Renal cortex interstitium (tissue), 11 donors: ENCODE measurements at regions not wholly inside any gene's neighbourhood (a gene's known extent, or its start where the extent isn't known, plus 50 kb on each side); places are given as distances from the start of the nearest gene placed in this dataset.
"Not testable (repeated sequence)": the region's sequence is repeated elsewhere in the genome, so short reads cannot be mapped to it uniquely, and the experiment has no call there.

Experiments used
- DNase-seq, 11 donors: peaks; one replicate each; pipeline ENCODE4 v3.0.0-alpha.2; 2013; ENCODE audit warnings: low read depth in 9 of 11, low spot score in 4 of 11; ENCODE audit errors: extremely low read depth in 1 of 11

DNA sequence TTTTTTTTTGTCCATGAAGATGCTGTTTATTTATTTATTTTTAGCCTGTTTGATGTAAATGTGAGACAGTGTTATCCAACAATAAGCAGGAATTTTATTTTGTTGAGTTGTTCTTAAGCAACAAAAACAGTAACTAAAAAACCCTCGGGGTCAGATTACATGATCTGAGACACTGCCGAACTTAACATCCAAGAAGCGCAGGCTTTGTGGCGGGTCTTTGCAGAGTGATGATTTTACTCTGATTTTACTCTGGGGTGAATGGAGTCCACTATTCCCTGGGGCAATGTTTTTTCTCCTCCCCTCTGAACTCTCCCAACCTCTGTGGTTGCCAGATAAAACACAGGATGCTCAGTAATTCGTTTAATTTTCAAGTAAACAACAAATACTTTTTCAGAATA lies 450.1 kb upstream of the B3GAT1 start:
- peak in 1 of 11 donors; percentile 7 for DNase-seq

- no peak for DNase-seq
Observed at GRCh38 chr11:134861490-134862104, 449.6 kb upstream of the B3GAT1 start.

DNA sequence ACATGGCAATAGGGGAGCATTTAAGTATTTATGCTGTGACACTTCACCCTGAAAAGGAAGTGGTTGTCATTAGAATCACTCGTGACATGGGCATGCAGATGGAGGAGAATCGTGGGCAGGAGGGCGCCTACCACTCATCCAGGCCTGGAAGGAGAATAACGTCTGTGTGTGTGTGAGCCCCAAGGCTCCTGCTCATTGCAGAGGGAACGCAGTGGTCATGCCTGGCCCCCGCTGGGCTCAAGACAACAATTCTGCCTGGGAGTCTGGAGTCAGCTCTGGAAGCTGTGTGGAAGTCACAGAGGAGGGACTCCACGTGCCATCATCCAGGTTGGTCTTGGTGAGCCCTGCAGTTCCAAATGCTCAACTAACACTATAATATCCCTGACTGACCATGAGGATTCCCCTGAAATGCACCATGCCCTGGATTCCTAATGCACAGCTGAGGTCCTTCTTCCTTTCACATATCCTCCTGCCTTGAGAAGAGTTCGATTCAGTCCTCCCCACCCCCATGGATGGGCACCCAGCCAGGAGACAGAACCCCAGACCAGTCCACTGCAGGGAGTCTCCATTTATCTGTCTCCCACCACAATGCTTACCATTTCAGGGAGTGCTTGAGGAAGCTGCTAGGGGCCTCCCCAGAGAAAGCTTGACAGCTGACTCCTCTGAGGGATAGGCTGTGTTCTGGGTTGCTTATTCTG lies 446.9 kb upstream of the B3GAT1 start:
- DNase-seq = no peak

- DNase-seq = no peak
Observed at GRCh38 chr11:134857035-134857434, 445.0 kb upstream of the B3GAT1 start.

GRCh38 chr11:134856056-134856971 lies 444.3 kb upstream of the B3GAT1 start:
- DNase-seq = no peak

DNA sequence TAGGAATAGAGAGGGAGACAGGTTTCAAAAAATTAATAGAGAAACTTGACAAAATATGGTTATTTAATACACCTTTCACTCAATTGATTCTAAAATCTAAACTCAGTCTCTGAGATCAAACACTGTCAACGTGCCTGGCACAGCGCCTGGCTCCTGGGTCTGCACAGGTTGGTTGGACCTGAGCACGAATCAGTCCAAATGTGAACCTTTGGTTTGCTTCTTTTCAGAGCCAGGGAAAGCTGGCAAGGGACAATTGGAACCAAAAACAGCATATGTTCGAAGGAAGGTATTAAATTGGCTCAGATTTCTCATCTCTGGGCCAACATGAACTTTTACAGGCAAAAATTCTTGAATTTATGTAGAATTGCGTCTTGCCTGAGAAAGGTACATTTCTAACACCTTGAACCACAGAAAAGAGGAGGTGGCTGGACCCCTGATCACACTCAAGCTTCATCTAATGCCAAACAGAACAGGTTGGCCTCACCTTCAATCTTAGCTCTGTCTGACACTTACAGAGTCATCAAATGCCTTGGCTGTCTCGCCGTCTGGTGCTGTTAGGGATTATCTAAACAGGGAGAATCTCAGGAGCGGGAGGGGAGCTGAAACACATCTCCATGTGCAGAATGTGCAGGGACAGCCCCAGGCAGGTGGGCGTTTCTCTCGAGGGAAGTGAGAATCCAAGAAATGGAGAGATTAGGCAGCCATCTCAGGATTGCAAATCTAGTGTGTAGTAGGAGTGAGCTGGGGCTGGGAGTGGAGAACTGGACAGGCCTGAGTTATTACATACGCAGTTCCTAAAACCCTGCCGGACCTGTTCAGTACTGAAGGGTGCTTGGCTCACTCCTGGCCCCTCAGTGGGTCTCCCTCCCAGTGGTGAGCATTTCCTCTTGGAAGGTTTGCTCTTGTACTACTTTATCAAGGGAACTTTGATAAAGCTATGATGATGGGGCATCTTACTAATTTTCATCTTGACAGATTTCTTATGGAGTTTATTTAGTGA lies 442.2 kb upstream of the B3GAT1 start:
- no peak for DNase-seq

DNA sequence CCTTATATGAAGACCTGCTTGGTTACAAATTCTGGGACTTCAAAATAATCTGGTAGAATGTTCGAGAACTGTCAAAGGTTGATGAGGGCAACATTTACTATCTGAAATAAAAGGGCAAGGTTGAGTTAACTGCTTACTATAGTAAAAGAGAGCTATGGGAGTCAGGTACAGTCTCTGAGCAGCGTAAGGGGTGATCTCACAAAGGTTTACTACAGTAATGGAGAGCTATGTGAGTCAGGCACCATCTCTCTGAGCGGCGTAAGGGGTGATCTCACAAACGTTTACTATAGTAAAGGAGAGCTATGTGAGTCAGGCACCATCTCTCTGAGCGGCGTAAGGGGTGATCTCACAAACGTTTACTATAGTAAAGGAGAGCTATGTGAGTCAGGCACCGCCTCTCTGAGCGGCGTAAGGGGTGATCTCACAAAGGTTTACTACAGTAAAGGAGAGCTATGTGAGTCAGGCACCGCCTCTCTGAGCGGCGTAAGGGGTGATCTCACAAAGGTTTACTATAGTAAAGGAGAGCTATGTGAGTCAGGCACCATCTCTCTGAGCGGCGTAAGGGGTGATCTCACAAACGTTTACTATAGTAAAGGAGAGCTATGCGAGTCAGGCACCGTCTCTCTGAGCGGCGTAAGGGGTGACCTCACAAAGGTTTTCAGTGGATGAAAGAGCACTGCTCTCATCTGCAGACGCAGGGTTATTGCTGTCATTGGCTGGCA lies 439.6 kb upstream of the B3GAT1 start:
- not testable (repeated sequence) for DNase-seq

DNA sequence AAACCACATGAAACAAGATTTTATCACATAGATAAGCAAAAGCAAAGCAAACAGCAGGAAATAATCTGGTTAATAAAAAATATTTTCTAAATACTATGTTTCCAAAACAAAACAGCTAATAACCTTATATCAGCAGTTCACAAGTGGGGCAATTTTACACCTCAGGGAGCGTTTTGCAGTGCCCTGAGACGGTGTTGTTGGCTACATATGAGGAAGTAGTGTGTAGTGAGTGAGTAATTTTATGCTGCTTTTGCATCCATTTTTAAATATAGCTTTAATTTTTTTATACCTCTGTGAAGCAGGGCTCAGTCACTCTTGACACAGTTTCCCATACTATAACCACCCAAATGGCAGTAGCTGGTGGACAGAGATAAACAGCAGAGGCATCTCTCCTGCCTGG lies 438.5 kb upstream of the B3GAT1 start:
- DNase-seq = no peak

DNA sequence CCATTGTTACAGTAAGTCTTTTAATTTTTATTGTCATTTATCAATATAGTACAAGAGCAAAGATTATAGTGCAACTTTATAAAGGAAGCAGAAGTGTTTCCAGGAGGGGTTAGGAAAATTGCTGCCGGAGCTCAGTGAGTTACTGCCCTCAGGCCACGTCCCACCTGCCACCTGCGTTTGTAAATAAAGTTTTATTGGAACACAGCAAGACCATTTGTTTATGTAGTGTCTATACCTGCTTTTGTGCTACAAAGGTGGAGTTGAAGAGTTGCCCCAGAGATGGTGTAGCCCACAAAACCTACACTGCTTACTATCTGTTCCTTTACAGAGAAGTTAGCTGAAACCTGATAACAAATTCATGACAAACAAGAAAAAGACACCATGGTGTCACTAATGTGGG lies 437.8 kb upstream of the B3GAT1 start:
- DNase-seq = no peak

DNA sequence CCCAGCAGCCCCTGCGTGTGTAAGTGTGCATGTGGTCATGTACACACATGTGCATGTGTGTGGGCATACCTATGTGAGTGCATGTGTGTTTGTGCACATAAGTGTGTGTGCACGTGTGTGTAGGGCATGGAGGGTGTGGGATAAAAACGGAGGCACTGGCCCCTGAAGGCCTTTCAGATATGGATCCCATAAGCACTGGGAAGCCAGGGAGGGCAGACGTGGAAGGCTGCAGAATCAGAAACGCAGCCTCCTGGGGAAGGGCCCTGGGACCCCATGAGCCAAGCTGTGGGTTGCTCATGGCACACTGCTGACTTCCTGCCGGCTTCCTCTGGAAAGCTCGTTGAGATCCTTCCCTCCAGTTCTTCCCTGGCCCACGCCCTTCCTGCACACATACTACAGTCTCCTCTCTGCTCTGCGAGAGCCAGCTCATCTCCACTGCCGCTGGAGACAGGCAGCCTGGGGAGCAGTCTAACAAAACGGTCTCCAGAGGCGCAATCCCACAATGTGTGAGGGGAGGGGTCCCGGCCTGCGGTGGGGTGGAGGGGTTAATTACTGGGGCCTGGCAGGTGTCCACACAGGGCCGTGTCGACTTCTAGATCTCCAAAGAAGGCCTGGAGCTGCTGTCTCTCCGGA lies 435.2 kb upstream of the B3GAT1 start:
- DNase-seq = no peak

- no peak for DNase-seq
Observed at GRCh38 chr11:134846328-134847082, 434.5 kb upstream of the B3GAT1 start.

GRCh38 chr11:134845474-134846327 lies 433.7 kb upstream of the B3GAT1 start:
- DNase-seq = no peak

- DNase-seq = no peak
Observed at GRCh38 chr11:134844838-134845237, 432.8 kb upstream of the B3GAT1 start.

DNA sequence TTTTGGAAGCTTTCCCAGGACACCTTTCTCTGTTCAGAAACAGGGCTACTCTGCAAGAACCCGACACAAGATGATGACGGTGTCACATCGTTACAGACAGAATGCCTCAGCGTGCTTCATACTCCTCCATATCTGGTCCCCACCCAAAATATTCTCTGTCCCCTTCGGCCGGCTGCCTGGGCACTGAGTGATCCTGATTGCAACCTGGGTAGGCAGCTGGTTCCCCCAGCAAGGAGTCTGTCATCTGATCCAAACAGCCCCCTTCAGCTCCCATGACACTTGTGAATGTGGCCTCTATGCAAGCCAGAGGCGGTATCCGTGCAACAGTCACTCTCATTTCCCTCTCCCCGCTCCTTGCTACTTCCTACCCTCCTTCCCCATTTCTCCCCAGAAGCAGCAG lies 431.7 kb upstream of the B3GAT1 start:
- DNase-seq = no peak

DNA sequence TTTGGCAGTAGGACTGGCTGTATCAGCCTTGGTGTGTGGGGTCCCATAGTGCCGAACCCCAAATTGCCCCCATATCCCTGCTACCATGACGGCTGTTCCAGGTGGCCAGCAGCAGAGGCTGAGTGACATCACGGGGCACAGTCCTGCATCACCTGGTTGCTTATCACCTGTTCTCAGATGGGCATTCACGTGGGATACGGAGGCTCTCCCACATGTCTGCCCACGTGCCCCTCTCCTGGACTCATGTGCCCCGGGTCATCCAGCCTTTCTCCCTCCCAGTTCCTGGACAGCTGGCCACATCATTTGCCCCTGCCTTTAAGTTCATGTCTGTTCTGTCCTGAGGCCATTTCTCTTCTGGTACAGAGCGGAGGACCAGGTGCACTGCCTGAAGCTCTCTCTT lies 431.0 kb upstream of the B3GAT1 start:
- no peak for DNase-seq

DNA sequence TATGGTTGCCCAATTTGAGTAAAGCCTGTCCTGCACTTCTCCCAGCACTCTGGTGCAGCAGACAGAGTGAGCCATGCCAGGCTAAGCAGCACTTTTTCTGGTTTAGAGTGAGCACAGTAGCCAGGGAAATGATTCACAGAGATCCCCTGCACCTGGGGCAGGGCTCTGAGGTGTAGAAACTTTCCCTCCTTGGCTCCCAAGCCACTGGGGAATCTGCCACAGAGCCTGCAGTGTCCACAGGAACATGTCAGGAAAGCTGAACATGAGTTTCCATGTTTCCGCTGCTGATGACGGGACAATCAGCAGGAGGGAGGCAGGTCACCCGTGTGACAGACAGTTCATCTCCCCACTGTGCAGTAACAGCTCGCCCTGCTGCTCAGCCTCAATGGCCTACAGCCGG lies 429.9 kb upstream of the B3GAT1 start:
- DNase-seq = no peak
